HepG2 (cell line): ENCODE measurements at regions not wholly inside any gene's neighbourhood (a gene's known extent, or its start where the extent isn't known, plus 50 kb on each side); places are given as distances from the start of the nearest gene placed in this dataset.
A peak's percentile ranks its signal among the peaks of the same experiment; 100 is the strongest.

Experiments used
- ATAC-seq: fragments of 200-7000 bp; cut with Tn5 transposase; 3 replicates; pipeline ENCODE4 v1.9.1; 2020; ENCODE audit warnings: mild to moderate bottlenecking, moderate library complexity
- BruUV-seq: library from RNA; stranded (reverse); fragments of 400-500 nt; replicated peaks from 2 replicates; lab custom pipeline; 2021; lab: Mats Ljungman, UMichigan
- CTCF ChIA-PET: fragments of 300-600 bp; formaldehyde crosslinking; extraction: SDS; loops from one replicate; lab custom pipeline; 2021; ENCODE audit warnings: low total read pairs, inconsistent platforms, low intra/inter-chr PET ratio; lab: Yijun Ruan, JAX
- POLR2A ChIA-PET: fragments of 350-600 bp; sonication (Branson Sonifier 250); formaldehyde crosslinking; loops from one replicate; lab custom pipeline; 2020; ENCODE audit warnings: antibody characterized with exemption, inconsistent platforms; lab: Yijun Ruan, JAX
- DNase-seq: peaks from one replicate; pipeline ENCODE4 v3.0.0-alpha.2; 2015; ENCODE audit warnings: low spot score
- FAIRE-seq: peaks from 3 replicates; lab custom pipeline; 2011; peaks lifted over from hg19 to GRCh38; lab: Jason Lieb, UNC
- H2AFZ ChIP-seq: one replicate; pipeline ENCODE4 v1.6.1; 2011; ENCODE audit warnings: low read length, inconsistent platforms
- H3K27ac ChIP-seq: fragments of 300-600 bp; 3 replicates; pipeline ENCODE4 v1.8.0; 2011; ENCODE audit warnings: mixed run types, mild to moderate bottlenecking, mixed read lengths, low read length, inconsistent platforms; ENCODE audit not compliant: insufficient read depth; ENCODE audit errors: extremely low read length
- H3K27me3 ChIP-seq, 2 experiments: fragments of 200-600 bp in 1 of 2; 2 replicates in 1 of 2; 3 replicates in 1 of 2; pipeline versions ENCODE4 v1.6.0 to v1.8.0; 2011; ENCODE audit warnings: low read length in 2 of 2, mild to moderate bottlenecking in 2 of 2, moderate library complexity in 2 of 2, inconsistent platforms in 1 of 2; ENCODE audit not compliant: insufficient read depth in 2 of 2, control insufficient read depth in 1 of 2
- H3K36me3 ChIP-seq, 2 experiments: fragments of 200-600 bp in 1 of 2; replicated peaks in 1 of 2; 2 replicates in 1 of 2; 3 replicates in 1 of 2; pipeline versions ENCODE4 v1.5.1 to v1.8.0; 2011; ENCODE audit warnings: low read length in 2 of 2, inconsistent platforms in 1 of 2; ENCODE audit not compliant: insufficient read depth in 2 of 2, control insufficient read depth in 1 of 2
- H3K4me1 ChIP-seq: 2 replicates; pipeline ENCODE4 v1.5.1; 2012; ENCODE audit warnings: low read length, inconsistent platforms; ENCODE audit not compliant: insufficient read depth
- H3K4me2 ChIP-seq: 2 replicates; pipeline ENCODE4 v1.6.0; 2011; ENCODE audit warnings: low read depth, low read length, inconsistent platforms
- H3K4me3 ChIP-seq, 3 experiments: fragments of 200-600 bp in 1 of 3; sonication (generic), shearing (Covaris generic) in 1 of 3; replicated peaks in 1 of 3; 2 replicates each; pipeline ENCODE4 v1.5.1; 2011 to 2016; ENCODE audit warnings: low read length in 3 of 3, inconsistent platforms in 2 of 3, low read depth in 2 of 3, mild to moderate bottlenecking in 2 of 3, control low read depth in 1 of 3, mixed read lengths in 1 of 3; ENCODE audit not compliant: insufficient read depth in 1 of 3
- H3K79me2 ChIP-seq: one replicate; pipeline ENCODE4 v1.6.1; 2011; ENCODE audit warnings: low read length, inconsistent platforms; ENCODE audit not compliant: insufficient read depth
- H3K9ac ChIP-seq: 2 replicates; pipeline ENCODE4 v1.6.0; 2011; ENCODE audit warnings: mild to moderate bottlenecking, low read depth, low read length, inconsistent platforms; ENCODE audit not compliant: insufficient read depth
- H3K9me3 ChIP-seq: 2 replicates; pipeline ENCODE4 v1.5.1; 2012; ENCODE audit warnings: mild to moderate bottlenecking, low read length
- H4K20me1 ChIP-seq: 2 replicates; pipeline ENCODE4 v1.6.0; 2011; ENCODE audit warnings: inconsistent platforms, mild to moderate bottlenecking, low read length, moderate library complexity; ENCODE audit not compliant: insufficient read depth
- KAT8 ChIP-seq: IDR thresholded peaks from 2 replicates; pipeline ENCODE4 v1.6.1; 2016; ENCODE audit warnings: missing genetic modification reagents, missing compliant biosample characterization
- RAD21 ChIP-seq: fragments of 450-650 bp; formaldehyde crosslinking; IDR thresholded peaks from 2 replicates; pipeline ENCODE4 v1.5.0; 2020; ENCODE audit warnings: mild to moderate bottlenecking
- SMC3 ChIP-seq: IDR thresholded peaks from 2 replicates; pipeline ENCODE4 v1.6.1; 2011; ENCODE audit warnings: low read length, improper control_type of control experiment
- TFE3 ChIP-seq: IDR thresholded peaks from 2 replicates; pipeline ENCODE4 v1.6.1; 2016
- ZFX ChIP-seq: sonication (generic); formaldehyde crosslinking; IDR thresholded peaks from 2 replicates; pipeline ENCODE4 v1.4.0; 2020; ENCODE audit warnings: mild to moderate bottlenecking, low read depth, missing genetic modification reagents, moderate library complexity
- ZSCAN21 ChIP-seq: sonication (generic); formaldehyde crosslinking; IDR thresholded peaks from 2 replicates; pipeline ENCODE4 v1.8.0; 2022; ENCODE audit warnings: mild to moderate bottlenecking, missing genetic modification reagents, moderate library complexity, borderline replicate concordance
- WGBS: methylation state at CpG from one replicate; pipeline ENCODE4 v1.1.6; 2017; ENCODE audit warnings: low lambda C conversion rate; 5-methylcytosine and 5-hydroxymethylcytosine counted together
- in situ Hi-C: cut with HindIII; loops from 2 replicates; pipeline ENCODE4 v1.10.0; 2017; ENCODE audit warnings: low pct_unique_long_range_greater_than_20kb; ENCODE audit not compliant: extremely low pct_ligation_motif_present
- intact Hi-C: fragments of 100-400 bp; cut with micrococcal nuclease; formaldehyde crosslinking; loops from one replicate; pipeline ENCODE4 v1.10.0; 2022; ENCODE audit not compliant: unreplicated experiment
- TF ChIP-seq, protein P1 (sequence below): IDR thresholded peaks from 2 replicates; pipeline ENCODE4 v1.4.0; 2020; ENCODE audit warnings: mild to moderate bottlenecking, missing genetic modification reagents
- TF ChIP-seq, protein P2 (sequence below): sonication (generic); formaldehyde crosslinking; IDR thresholded peaks from 2 replicates; pipeline ENCODE4 v1.5.0; 2020; ENCODE audit warnings: mild to moderate bottlenecking, missing genetic modification reagents, moderate library complexity
- TF ChIP-seq, protein P3 (sequence below): IDR thresholded peaks from 2 replicates; pipeline ENCODE4 v1.6.1; 2016; ENCODE audit warnings: mild to moderate bottlenecking, missing biosample characterization, missing genetic modification reagents
- TF ChIP-seq, protein P4 (sequence below), 2 experiments: sonication (generic) in 1 of 2; formaldehyde crosslinking in 1 of 2; IDR thresholded peaks; 2 replicates each; pipeline versions ENCODE4 v1.5.1 to v1.6.1; 2011 to 2020; ENCODE audit warnings: borderline replicate concordance in 1 of 2, low read depth in 1 of 2, low read length in 1 of 2, mild to moderate bottlenecking in 1 of 2, missing genetic modification reagents in 1 of 2, moderate library complexity in 1 of 2

DNA sequence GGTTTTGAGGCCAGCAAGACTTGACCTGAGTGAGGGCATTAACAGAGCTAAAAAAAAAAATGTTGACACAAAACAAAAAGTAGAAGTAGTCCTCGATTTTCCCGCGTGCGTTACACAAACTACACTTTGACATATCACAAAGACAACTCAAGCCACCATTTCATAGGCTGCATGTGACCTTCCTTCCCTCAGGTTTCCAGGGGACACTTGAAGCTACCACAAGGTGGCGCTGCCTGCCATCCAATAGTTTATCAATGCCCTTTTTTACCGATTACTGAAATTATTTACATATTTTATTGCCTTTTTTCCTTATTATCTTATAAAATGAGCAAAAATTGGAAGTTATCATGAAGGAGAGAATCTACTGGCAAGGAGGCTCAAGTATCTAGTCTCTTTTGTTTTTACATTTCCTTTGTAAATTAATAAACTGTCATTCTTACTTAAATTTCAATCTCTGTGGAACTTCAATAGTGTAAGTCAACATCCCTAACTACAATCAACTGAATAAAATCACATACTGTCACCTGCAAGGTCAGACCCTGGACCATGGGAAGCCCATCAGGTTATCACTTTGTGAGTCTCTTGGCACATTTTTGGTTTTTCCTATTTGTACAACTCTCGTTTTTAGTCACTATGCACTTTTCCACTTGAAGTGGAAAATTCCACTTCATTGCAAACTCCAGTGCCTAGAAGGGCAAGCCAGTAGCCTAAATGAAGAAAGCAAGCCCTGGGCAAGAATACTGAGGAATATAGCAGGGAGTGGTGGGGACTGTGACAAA is 84.6 kb upstream of the CPSF6 start:
- intact Hi-C loops, result loop anchor here (1.0 to 10.0 kb wide), 3 partner anchors 100 to 292 kb away; no protein-coding TSS in a partner anchor
- TF ChIP-seq TFE3 (CRISPR knock-in tag) (0 out of 2 replicates have a peak, but pooled peaks have one; percentile 29), ZFX (CRISPR knock-in tag) (no peak), KAT8 (CRISPR knock-in tag) (peak; percentile 57), ZSCAN21 (no peak), SMC3 (peak; percentile 81), RAD21 (CRISPR knock-in tag) (peak; percentile 43; the same call in 1 of the 2 replicates)
- TF ChIP-seq, protein P1, sequence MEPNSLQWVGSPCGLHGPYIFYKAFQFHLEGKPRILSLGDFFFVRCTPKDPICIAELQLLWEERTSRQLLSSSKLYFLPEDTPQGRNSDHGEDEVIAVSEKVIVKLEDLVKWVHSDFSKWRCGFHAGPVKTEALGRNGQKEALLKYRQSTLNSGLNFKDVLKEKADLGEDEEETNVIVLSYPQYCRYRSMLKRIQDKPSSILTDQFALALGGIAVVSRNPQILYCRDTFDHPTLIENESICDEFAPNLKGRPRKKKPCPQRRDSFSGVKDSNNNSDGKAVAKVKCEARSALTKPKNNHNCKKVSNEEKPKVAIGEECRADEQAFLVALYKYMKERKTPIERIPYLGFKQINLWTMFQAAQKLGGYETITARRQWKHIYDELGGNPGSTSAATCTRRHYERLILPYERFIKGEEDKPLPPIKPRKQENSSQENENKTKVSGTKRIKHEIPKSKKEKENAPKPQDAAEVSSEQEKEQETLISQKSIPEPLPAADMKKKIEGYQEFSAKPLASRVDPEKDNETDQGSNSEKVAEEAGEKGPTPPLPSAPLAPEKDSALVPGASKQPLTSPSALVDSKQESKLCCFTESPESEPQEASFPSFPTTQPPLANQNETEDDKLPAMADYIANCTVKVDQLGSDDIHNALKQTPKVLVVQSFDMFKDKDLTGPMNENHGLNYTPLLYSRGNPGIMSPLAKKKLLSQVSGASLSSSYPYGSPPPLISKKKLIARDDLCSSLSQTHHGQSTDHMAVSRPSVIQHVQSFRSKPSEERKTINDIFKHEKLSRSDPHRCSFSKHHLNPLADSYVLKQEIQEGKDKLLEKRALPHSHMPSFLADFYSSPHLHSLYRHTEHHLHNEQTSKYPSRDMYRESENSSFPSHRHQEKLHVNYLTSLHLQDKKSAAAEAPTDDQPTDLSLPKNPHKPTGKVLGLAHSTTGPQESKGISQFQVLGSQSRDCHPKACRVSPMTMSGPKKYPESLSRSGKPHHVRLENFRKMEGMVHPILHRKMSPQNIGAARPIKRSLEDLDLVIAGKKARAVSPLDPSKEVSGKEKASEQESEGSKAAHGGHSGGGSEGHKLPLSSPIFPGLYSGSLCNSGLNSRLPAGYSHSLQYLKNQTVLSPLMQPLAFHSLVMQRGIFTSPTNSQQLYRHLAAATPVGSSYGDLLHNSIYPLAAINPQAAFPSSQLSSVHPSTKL (CRISPR knock-in tag), result peak; percentile 31; the same call in 1 of the 2 replicates
- TF ChIP-seq, protein P2, sequence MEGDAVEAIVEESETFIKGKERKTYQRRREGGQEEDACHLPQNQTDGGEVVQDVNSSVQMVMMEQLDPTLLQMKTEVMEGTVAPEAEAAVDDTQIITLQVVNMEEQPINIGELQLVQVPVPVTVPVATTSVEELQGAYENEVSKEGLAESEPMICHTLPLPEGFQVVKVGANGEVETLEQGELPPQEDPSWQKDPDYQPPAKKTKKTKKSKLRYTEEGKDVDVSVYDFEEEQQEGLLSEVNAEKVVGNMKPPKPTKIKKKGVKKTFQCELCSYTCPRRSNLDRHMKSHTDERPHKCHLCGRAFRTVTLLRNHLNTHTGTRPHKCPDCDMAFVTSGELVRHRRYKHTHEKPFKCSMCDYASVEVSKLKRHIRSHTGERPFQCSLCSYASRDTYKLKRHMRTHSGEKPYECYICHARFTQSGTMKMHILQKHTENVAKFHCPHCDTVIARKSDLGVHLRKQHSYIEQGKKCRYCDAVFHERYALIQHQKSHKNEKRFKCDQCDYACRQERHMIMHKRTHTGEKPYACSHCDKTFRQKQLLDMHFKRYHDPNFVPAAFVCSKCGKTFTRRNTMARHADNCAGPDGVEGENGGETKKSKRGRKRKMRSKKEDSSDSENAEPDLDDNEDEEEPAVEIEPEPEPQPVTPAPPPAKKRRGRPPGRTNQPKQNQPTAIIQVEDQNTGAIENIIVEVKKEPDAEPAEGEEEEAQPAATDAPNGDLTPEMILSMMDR (CRISPR knock-in tag), result peak; percentile 84
- TF ChIP-seq, protein P3, sequence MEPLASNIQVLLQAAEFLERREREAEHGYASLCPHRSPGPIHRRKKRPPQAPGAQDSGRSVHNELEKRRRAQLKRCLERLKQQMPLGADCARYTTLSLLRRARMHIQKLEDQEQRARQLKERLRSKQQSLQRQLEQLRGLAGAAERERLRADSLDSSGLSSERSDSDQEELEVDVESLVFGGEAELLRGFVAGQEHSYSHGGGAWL (CRISPR knock-in tag), result no peak
- TF ChIP-seq, protein P4, sequence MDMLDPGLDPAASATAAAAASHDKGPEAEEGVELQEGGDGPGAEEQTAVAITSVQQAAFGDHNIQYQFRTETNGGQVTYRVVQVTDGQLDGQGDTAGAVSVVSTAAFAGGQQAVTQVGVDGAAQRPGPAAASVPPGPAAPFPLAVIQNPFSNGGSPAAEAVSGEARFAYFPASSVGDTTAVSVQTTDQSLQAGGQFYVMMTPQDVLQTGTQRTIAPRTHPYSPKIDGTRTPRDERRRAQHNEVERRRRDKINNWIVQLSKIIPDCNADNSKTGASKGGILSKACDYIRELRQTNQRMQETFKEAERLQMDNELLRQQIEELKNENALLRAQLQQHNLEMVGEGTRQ (IDR thresholded peaks at IDR 0.05; ENCODE audit: low read depth, low read length), result peak; percentile 54; the same call in 1 of the 2 replicates
- TF ChIP-seq, protein P4 (CRISPR knock-in tag; IDR thresholded peaks at IDR 0.05; ENCODE audit: borderline replicate concordance), result peak; percentile 58; the same call in 1 of the 2 replicates

More for the DNA sequence above, 84.6 kb upstream of the CPSF6 start:
- Histone ChIP-seq H3K4me1 (peaks cover 29% of the 10 kb centered on the region), H3K4me2 (0 out of 2 replicates have a peak overlapping the region, but pooled peaks have one; percentile 6), H3K4me3 (no peak overlapping the region), H4K20me1 (no peaks in the 10 kb centered on the region), H3K27ac (no peak overlapping the region), H3K36me3 (no peaks in the 10 kb centered on the region), H3K9ac (no peak overlapping the region), H3K9me3 (no peaks in the 10 kb centered on the region), H3K79me2 (no peaks in the 10 kb centered on the region), H3K27me3 (no peaks in the 10 kb centered on the region), H2AFZ (peak overlapping the region; percentile 8)
- no TSS peak for BruUV-seq
- ATAC-seq, result peak; percentile 70
- FAIRE-seq, result peak; percentile 73
- WGBS, result 2% methylated on average over 7 of the region's 7 CpGs
- peak; percentile 60 for DNase-seq
- in situ Hi-C loops, result loop anchor here (10.0 kb wide), 1 partner anchor 100 kb away; no protein-coding TSS in a partner anchor
- ChIA-PET POLR2A (no interaction called here), CTCF (interaction anchor here (1.8 kb wide), 1 partner anchor 99 kb away, joined by 17 read pairs; no protein-coding TSS in a partner anchor)
